Right lobe of liver (tissue), 4 donors: ENCODE measurements at regions not wholly inside any gene's neighbourhood (a gene's known extent, or its start where the extent isn't known, plus 50 kb on each side); places are given as distances from the start of the nearest gene placed in this dataset.

ENCODE experiments used
- CTCF ChIP-seq, 4 donors: fragments of 200-600 bp in 3 of 4; fragments of 450-650 bp in 1 of 4; IDR thresholded peaks; one replicate each; pipeline versions ENCODE4 v1.5.1 to v1.8.0; 2016 to 2022; ENCODE audit warnings: antibody characterized with exemption in 4 of 4, mild to moderate bottlenecking in 2 of 4
- POLR2A ChIP-seq: fragments of 450-650 bp; IDR thresholded peaks from one replicate; pipeline ENCODE4 v1.6.1; 2017; ENCODE audit warnings: antibody characterized with exemption, mild to moderate bottlenecking
- donor health status: DM: no; HTN: no; CAD: no.
- donor health status: DM: no; HTN: no; CAD: no.
- donor health status: DM: no; HTN: yes; CAD: no.

- TF ChIP-seq POLR2A, result no peak
- TF ChIP-seq CTCF (IDR thresholded peaks at IDR 0.05), result no peak
Measured at GRCh38 chr16:48680881-48681280, 70.9 kb upstream of the N4BP1 start.
